HG03439 (cell line): ENCODE measurements at regions not wholly inside any gene's neighbourhood (a gene's known extent, or its start where the extent isn't known, plus 50 kb on each side); places are given as distances from the start of the nearest gene placed in this dataset.

Experiments used
- ATAC-seq: cut with Tn5 transposase; IDR thresholded peaks from one replicate; pipeline ENCODE4 v1.9.1; 2021; ENCODE audit warnings: mild to moderate bottlenecking, moderate library complexity; ENCODE audit not compliant: unreplicated experiment

- no peak for ATAC-seq
Measured at GRCh38 chr15:70430069-70430468, 332.4 kb upstream of the TLE3 start.

- no peak for ATAC-seq
Measured at GRCh38 chr15:70429056-70429722, 331.5 kb upstream of the TLE3 start.

- ATAC-seq, result no peak
Measured at GRCh38 chr15:70428211-70428822, 330.6 kb upstream of the TLE3 start.

- ATAC-seq, result no peak
Measured at GRCh38 chr15:70427167-70428120, 329.7 kb upstream of the TLE3 start.

GRCh38 chr15:70426096-70426821 is 328.5 kb upstream of the TLE3 start:
- ATAC-seq, result no peak

GRCh38 chr15:70424937-70425411 is 327.3 kb upstream of the TLE3 start:
- ATAC-seq, result no peak

GRCh38 chr15:70423267-70423666 is 325.6 kb upstream of the TLE3 start:
- ATAC-seq, result no peak

- no peak for ATAC-seq
Measured at GRCh38 chr15:70422342-70422741, 324.6 kb upstream of the TLE3 start.

GRCh38 chr15:70420948-70421482 is 323.3 kb upstream of the TLE3 start:
- ATAC-seq, result no peak

GRCh38 chr15:70420086-70420947 is 322.6 kb upstream of the TLE3 start:
- ATAC-seq, result no peak

- ATAC-seq, result no peak
Measured at GRCh38 chr15:70418943-70419342, 321.2 kb upstream of the TLE3 start.

- ATAC-seq, result no peak
Measured at GRCh38 chr15:70417535-70417934, 319.8 kb upstream of the TLE3 start.

- no peak for ATAC-seq
Measured at GRCh38 chr15:70416829-70417228, 319.1 kb upstream of the TLE3 start.

GRCh38 chr15:70415398-70415797 is 317.7 kb upstream of the TLE3 start:
- no peak for ATAC-seq

- ATAC-seq, result no peak
Measured at GRCh38 chr15:70414626-70415025, 316.9 kb upstream of the TLE3 start.

- no peak for ATAC-seq
Measured at GRCh38 chr15:70412794-70413193, 315.1 kb upstream of the TLE3 start.

GRCh38 chr15:70411143-70411863 is 313.6 kb upstream of the TLE3 start:
- no peak for ATAC-seq

GRCh38 chr15:70410371-70410985 is 312.8 kb upstream of the TLE3 start:
- no peak for ATAC-seq

GRCh38 chr15:70409388-70409787 is 311.7 kb upstream of the TLE3 start:
- no peak for ATAC-seq
